ENCODE measurements at regions not wholly inside any gene's neighbourhood (a gene's known extent, or its start where the extent isn't known, plus 50 kb on each side); places are given as distances from the start of the nearest gene placed in this dataset.

GRCh38 chr3:30333903-30334302, 272.5 kb upstream of the TGFBR2 start:
- TF ChIP-seq CTCF (IDR thresholded peaks at IDR 0.05) (no peak), EZH2 (IDR thresholded peaks at IDR 0.05) (no peak), EZH2phosphoT487 (IDR thresholded peaks at IDR 0.05) (no peak)

All from neural progenitor cell (in vitro differentiated cells).